ENCODE measurements at regions not wholly inside any gene's neighbourhood (a gene's known extent, or its start where the extent isn't known, plus 50 kb on each side); places are given as distances from the start of the nearest gene placed in this dataset.

DNA sequence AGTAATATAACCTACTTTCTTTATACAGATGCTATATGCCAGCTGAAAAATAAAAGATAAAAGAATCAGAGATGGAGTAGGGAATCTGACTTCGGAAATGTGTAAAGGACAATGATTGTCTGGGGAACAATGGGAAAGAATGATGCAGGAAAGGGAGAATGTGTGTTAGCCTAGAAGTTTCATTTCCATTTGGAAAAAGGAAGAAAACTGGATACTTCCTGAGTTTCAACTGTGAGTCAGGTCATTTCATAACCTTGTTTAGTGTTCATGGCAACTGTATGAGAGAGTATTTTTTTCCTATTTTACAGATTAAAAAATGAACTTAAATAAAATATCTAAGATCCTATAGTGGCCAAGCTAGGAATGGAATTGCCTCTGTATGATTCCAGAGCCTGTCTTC is 261.3 kb upstream of the NECTIN3 start:
- DNase-seq (ENCODE audit: low read depth) = no peak

GRCh38 chr3:110811050-110811449 is 260.6 kb upstream of the NECTIN3 start:
- DNase-seq (ENCODE audit: low read depth) = no peak

DNA sequence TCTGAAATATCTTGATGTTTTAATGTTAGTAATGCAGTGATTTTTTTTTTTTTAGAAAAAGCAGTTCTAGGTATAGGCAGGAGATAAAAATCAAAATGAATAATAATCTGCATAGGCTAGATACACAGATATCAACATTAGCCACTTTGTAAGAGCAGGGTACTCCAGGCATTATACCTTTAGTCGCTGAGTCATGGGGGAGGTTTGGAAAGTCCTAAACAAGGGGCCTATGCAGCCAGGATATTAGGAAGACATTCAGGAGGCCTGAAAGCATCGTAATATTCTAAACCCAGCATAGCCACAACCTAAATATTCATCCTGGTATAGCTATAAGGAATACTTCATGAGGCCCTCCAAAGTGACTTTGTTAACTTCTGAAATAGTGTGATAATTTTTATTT is 258.1 kb upstream of the NECTIN3 start:
- DNase-seq (ENCODE audit: low read depth) = no peak

- no peak for DNase-seq (ENCODE audit: low read depth)
These were observed 257.2 kb upstream of the NECTIN3 start for GRCh38 chr3:110814170-110815007.

- no peak for DNase-seq (ENCODE audit: low read depth)
These were observed 256.5 kb upstream of the NECTIN3 start for GRCh38 chr3:110815008-110815583.

DNA sequence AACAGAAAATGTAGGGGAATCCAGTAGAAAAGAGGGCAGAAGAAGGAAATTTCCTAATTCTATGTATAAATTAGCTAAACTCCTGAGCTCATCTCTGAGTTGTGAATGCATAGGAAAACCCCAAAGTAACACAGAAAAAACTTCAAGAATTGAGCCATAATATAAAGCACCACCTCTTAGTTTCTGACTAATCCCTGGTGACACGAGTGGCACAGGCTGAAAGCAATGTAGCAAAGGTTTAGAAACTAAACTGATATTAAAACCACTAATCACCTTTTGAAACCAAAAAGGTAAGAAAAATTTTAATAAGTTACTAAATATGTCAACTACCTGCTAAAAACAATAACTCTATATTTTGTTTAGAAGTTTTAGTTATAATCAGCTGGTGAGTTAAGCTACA is 255.6 kb upstream of the NECTIN3 start:
- DNase-seq (ENCODE audit: low read depth) = no peak

DNA sequence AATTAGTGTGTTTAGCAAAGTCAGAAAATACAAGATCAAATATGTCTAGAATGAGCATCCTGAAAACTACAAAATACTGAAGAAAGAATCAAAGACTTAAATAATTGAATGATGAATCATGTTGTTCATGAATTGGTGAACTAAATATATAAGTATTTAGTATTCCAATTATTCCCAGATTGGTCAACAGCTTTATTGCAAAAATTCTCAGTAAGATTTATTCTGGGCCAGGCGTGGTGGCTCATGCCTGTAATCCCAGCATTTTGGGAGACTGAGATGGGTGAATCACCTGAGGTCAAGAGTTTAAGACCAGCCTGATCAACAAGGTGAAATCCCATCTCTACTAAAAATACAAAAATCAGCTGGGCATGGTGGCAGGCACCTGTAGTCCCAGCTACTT is 250.0 kb upstream of the NECTIN3 start:
- DNase-seq (ENCODE audit: low read depth) = no peak

GRCh38 chr3:110822971-110823370 is 248.6 kb upstream of the NECTIN3 start:
- DNase-seq (ENCODE audit: low read depth) = no peak

DNA sequence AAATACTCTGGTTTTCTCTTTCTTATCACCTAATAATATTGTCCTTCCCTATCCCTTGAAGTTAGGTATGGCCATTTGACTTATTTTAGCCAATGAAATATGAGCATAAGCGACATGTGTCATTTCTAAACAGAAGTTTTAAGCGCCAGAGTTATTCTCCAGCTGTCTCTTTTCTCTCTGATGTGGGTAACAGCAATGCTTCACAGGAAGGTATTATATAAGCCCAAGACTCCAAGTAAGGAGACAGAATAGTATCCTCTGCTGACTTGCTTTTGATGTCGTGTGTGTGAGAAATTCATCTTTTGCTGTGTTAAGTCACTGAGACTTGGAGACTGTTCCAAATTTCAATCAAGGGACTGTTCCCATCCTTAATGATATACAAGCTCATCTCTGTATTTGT is 224.6 kb upstream of the NECTIN3 start:
- DNase-seq (ENCODE audit: low read depth) = no peak

- no peak for DNase-seq (ENCODE audit: low read depth)
These were observed 222.6 kb upstream of the NECTIN3 start for GRCh38 chr3:110849064-110849463.

DNA sequence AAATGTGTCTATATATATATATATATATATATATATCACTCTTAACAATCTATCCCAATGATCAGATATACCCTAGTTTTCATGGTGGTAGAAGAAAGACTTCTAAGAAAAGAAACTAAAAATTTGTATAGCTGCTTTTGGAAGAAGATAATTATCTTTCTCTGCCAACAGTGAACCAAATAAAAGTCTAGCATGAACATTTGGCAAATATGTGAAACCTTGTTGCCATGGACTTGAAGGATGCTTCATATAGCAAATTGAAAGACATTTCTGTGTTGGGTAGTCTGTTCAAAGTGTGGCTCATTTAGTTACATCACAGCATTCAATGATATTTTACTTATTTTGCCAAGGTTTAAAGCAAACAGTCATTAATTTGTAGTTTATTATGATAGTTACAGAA is 219.9 kb upstream of the NECTIN3 start:
- DNase-seq (ENCODE audit: low read depth) = no peak

GRCh38 chr3:110855207-110855606 is 216.4 kb upstream of the NECTIN3 start:
- no peak for DNase-seq (ENCODE audit: low read depth)

DNA sequence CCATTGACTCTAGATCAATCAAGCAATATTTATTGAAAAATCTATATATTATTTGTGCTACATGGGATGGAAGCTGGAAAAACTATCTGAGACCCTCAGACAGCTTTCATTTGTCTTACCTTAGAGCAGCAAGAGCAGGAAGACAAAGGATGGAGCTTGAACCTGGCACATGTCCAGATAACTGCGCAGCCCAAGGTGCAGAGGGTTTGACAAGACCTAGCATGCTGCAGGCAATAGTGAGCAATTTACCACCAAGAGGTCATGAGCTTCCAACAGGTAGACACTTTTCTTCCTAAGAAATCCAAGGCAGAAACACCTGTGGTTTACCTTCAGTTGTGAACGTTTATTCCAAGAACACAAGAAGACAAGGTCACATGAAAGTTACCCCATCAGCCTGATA is 214.7 kb upstream of the NECTIN3 start:
- DNase-seq (ENCODE audit: low read depth) = no peak

DNA sequence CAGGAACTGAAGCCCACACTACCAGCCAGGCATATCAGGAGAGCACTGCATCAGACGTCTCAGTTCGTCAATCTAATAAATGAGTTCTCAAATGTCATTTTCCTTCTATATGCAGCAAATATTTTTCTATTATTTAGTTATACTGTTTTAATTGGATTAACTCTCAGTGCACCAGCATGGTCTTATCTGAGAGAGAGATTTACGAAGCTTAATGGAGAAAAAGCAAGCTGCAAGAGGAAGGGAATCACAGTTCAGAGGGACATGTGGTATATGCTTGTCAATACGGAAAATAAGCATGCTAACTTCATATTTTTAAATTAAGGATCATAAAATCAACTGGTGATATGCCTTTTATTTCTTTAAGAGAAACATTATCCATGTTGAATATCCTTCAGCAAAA is 213.1 kb upstream of the NECTIN3 start:
- no peak for DNase-seq (ENCODE audit: low read depth)

GRCh38 chr3:110859336-110859735 is 212.3 kb upstream of the NECTIN3 start:
- DNase-seq (ENCODE audit: low read depth) = no peak

DNA sequence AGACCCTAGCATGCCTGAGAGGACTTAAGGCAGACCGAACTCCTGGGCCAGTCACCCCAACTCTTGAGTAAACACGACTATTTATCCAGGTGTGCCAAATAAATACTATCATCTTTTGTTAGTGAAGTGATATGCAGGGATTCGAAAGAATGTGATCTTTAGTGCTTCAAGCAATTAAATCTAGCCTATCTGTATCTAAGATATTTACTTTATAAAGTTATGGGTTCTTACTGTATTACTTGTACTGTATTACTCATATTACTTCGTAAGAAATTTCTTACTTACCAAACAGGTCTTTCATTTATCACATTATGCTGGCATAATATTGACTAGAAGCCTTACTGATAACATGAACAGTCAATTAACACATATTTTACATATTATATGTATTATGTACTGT is 211.6 kb upstream of the NECTIN3 start:
- DNase-seq (ENCODE audit: low read depth) = no peak

DNA sequence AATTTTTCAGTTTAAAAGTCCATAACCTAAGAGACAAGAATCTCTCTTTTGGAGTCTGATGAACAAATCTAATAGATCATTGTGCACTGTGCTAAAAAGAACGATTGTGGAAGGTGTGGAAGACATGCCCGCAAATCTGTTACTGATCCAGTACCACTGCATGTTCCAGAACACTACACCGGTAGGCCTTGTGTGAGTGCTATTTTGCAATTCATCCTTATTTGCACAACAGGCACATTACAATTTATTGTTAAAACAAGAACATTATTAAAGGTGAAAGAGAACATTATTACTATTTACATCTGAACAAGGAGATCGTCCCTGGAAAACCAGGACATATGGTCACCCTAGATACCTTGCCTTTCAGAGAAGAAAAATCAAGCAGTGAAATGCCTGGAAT is 205.7 kb upstream of the NECTIN3 start:
- DNase-seq (ENCODE audit: low read depth) = no peak

- no peak for DNase-seq (ENCODE audit: low read depth)
These were observed 203.5 kb upstream of the NECTIN3 start for GRCh38 chr3:110868106-110868505.

GRCh38 chr3:110869736-110870135 is 201.9 kb upstream of the NECTIN3 start:
- DNase-seq (ENCODE audit: low read depth) = no peak

DNA sequence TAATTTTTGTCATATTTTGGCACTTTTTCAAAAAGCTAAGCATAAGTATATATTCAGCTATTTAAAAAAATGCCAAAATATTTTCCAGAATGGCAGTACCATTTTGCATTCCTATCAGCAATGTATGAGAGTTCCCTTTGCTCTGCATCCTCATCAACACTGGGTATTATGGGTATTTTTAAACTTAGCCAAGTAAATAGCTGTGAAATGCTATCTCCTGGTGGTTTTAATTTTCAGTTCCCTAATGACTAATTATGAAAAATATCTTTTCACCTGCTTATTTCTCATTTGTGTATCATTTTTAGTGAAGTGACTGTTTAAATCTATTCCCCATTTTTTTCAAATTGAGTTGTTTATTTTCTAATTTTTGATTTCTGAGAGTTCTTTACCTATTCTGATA is 199.7 kb upstream of the NECTIN3 start:
- no peak for DNase-seq (ENCODE audit: low read depth)

- no peak for DNase-seq (ENCODE audit: low read depth)
These were observed 192.9 kb upstream of the NECTIN3 start for GRCh38 chr3:110878692-110879091.

- no peak for DNase-seq (ENCODE audit: low read depth)
These were observed 190.5 kb upstream of the NECTIN3 start for GRCh38 chr3:110881069-110881468.

DNA sequence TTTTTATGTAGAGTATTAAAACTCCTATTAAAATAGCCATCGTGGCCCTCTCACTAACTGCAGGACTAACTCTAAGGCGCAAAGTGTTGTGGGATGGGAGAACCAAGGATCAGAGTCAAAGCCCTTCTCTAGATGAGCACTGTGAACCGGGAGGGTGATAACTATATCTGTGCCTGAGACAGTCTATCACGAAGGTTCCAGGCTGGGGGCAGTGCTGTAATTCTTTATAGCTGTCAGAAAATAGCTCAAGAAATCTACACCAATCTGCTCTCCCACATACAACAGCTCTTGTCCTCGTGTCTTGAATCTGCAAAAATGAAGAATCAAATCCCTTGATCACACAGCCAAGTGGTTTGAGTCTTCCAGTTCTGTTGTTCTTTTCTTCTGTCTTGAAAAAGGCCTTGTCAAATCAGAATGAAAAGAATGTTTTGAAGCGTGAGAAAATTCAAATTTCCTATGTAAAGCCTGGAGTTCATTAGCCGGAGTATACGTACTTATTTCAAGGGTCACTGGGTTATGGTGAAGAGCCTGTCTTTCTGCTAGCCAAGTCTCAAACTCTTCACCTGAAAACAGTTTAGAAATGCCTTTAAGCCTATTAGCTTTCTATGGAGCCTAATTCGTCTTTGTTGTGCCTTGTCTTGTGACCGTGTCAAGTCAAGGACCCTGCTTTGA is 185.3 kb upstream of the NECTIN3 start:
- DNase-seq (ENCODE audit: low read depth) = no peak

All from stimulated activated CD8-positive, alpha-beta memory T cell treated with anti-CD3 and anti-CD28 coated beads, Interleukin-15, amount 100 ng/mL, for 24 hours (primary cell).